KOPT-K1 (cell line): ENCODE measurements at regions not wholly inside any gene's neighbourhood (a gene's known extent, or its start where the extent isn't known, plus 50 kb on each side); places are given as distances from the start of the nearest gene placed in this dataset.
"Not testable (repeated sequence)": the region's sequence is repeated elsewhere in the genome, so short reads cannot be mapped to it uniquely, and the experiment has no call there.

Experiments
- H3K27ac ChIP-seq: fragments of 200-600 bp; sonication (generic); 2 replicates; pipeline ENCODE4 v1.5.1; 2016; ENCODE audit warnings: antibody characterized with exemption, mild to moderate bottlenecking, low read depth, low read length; ENCODE audit not compliant: poor library complexity, severe bottlenecking
- H3K36me3 ChIP-seq: fragments of 200-600 bp; sonication (generic); 2 replicates; pipeline ENCODE4 v1.5.1; 2017; ENCODE audit warnings: antibody characterized with exemption, mild to moderate bottlenecking, low read length, moderate library complexity; ENCODE audit not compliant: insufficient read depth
- H3K9me3 ChIP-seq: fragments of 200-600 bp; sonication (generic); 2 replicates; pipeline ENCODE4 v1.5.1; 2017; ENCODE audit warnings: antibody characterized with exemption, low read length, mild to moderate bottlenecking; ENCODE audit not compliant: insufficient read depth, poor library complexity, severe bottlenecking

DNA sequence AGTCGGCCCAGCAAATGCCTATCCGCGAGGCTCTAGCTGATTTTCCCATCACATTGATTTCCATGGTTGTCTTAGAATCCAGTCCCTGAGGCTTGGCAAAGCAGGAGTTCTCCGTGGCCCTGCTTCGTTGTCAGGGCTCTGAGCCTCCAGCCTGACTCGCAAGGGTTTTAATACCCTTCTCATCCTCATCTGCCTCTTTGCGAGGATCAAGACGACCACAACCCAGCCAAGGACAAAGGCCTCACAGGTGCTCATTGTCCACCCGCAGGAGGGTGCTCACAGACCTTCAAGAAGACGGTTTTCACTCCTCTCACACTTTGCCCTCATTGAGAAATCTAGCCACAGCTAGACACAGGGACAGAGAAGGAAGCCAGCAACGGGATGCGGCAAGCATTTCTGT lies 610.8 kb downstream of the KCNJ18 start:
- Histone ChIP-seq H3K27ac (no peak overlapping the region), H3K9me3 (peaks cover 67% of the 10 kb centered on the region), H3K36me3 (no peaks in the 10 kb centered on the region)

DNA sequence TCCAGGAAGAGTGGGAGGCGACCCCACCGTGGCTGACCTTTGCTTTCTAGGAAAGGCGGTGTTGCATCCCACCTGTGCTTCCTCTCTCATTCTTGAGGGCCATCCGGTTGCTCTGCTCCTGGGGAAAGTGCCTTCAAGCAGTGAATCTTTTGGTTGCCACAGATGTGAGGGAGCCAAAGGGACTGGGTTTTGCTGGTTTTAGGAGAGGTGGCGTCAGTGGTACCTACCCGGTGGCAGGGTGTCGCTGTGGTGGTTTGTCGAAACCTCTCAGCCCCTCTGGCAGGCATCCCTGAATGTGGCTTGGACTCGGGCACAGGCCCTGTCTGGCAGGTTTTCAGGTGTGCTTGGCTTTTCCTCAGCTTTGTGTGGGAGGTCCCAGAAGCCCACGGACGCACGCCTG lies 611.5 kb downstream of the KCNJ18 start:
- Histone ChIP-seq H3K9me3 (peaks cover 67% of the 10 kb centered on the region), H3K36me3 (no peaks in the 10 kb centered on the region), H3K27ac (no peak overlapping the region)

DNA sequence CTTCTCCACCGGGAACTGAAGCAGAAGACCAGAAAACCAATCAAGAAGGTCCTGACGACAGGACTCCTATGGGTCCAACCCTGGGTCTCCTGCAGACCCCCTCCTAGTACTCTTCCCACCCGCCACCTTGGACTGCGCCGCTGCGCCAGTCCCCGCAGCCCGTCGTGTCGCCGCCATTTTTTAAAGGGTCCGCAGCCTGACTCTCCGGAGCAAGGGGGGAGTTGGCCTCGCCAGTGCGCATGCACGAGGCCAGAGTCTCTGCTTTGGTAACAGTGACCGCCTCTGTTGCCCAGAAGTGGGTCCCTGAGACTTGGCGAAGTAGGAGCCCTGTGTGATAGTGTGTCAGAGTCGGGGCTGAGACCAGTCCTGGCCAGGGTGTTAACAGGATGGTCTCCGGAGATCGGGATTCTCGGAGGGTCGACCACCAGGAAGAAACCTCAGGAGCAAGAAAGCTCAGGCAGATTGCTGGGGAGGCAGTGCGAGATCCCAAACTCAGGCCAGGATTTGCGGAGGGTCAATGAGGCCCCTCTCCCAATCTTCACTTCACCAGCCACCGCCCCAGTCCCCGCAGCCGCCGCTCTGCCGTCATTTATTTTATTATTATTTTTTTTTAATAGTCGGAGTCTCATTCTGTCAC lies 612.5 kb downstream of the KCNJ18 start:
- Histone ChIP-seq H3K36me3 (no peaks in the 10 kb centered on the region), H3K9me3 (peaks cover 57% of the 10 kb centered on the region), H3K27ac (no peak overlapping the region)

GRCh38 chr17:22305356-22306071 lies 613.2 kb downstream of the KCNJ18 start:
- H3K9me3 ChIP-seq = peaks cover 51% of the 10 kb centered on the region
- no peak overlapping the region for H3K27ac ChIP-seq
- H3K36me3 ChIP-seq = no peaks in the 10 kb centered on the region

GRCh38 chr17:22310292-22310691 lies 618.0 kb downstream of the KCNJ18 start:
- H3K27ac ChIP-seq, H3K36me3 ChIP-seq, H3K9me3 ChIP-seq: not testable (repeated sequence)

GRCh38 chr17:22310717-22311686 lies 618.7 kb downstream of the KCNJ18 start:
- H3K27ac ChIP-seq = no peak overlapping the region
- peaks cover under 1% of the 10 kb centered on the region for H3K9me3 ChIP-seq
- H3K36me3 ChIP-seq = no peaks in the 10 kb centered on the region

- H3K27ac ChIP-seq, H3K9me3 ChIP-seq, H3K36me3 ChIP-seq: not testable (repeated sequence)
Observed at GRCh38 chr17:22321001-22321400, 628.7 kb downstream of the KCNJ18 start.

- not testable (repeated sequence) for H3K36me3 ChIP-seq, H3K9me3 ChIP-seq, H3K27ac ChIP-seq
Observed at GRCh38 chr17:22322893-22323550, 630.7 kb downstream of the KCNJ18 start.

DNA sequence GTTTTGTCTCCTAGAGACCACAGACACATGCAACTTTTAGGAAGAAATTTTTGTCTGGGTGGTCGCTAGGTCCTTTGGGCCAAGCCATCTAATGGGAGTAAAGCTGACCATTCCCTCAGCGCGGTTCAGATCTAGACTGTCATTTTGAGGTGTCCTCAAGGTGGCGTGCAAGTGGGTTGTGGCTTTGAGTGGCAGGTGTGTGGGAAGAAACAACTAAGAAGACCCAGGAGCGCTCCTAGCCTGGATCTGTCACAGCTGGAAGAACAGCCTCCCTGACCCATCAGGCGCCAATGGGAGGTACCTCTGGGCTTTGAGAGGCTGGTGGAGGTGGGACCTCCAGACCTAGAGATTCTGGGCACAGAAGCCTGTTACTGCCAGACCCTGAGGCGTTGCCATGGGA lies 645.1 kb downstream of the KCNJ18 start:
- Histone ChIP-seq H3K9me3 (no peaks in the 10 kb centered on the region), H3K27ac (no peak overlapping the region), H3K36me3 (no peaks in the 10 kb centered on the region)

- H3K9me3 ChIP-seq, H3K27ac ChIP-seq, H3K36me3 ChIP-seq: not testable (repeated sequence)
Observed at GRCh38 chr17:22356603-22357002, 664.3 kb downstream of the KCNJ18 start.

- H3K36me3 ChIP-seq, H3K27ac ChIP-seq: not testable (repeated sequence)
- H3K9me3 ChIP-seq = peaks cover 12% of the 10 kb centered on the region
Observed at GRCh38 chr17:22370988-22371387, 678.7 kb downstream of the KCNJ18 start.

DNA sequence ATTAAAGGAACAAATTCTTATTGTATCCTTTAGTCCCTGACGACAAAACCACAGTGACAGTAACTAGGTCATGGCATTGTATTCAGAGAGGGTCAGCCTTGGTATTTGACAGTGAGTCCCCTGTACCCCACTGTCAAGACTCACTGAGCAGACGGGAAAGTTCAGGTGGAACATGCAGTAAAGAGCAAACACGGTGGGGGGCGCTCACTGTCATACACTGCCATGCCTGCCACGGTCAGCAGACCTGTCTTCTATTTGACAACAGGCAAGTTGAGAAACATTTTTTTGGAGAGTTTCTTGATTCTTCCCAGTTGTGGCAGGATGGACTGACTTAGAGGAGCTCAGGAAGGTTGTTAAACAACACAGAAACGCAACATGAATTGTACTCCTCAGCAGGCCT lies 681.6 kb downstream of the KCNJ18 start:
- H3K36me3 ChIP-seq = no peaks in the 10 kb centered on the region
- H3K27ac ChIP-seq = no peak overlapping the region
- peaks cover 12% of the 10 kb centered on the region for H3K9me3 ChIP-seq

DNA sequence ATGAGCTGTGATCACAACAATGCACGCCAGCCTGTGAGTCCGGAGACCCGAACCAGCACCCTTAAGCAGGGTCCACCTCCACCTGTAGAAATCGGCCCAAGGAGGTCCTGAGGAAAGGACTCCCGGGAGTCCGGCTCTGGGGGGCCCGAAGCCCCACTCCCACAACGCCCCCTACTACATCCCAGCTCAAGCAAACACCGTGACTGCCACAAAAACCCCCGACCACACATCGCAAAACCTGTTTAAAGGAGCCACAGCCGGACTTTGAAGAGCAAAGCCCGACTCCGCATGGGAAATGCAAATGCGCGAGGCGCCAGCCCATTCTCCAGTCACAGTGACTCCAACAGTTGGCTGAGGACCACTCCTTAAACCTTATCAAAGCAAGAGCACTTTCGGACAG lies 682.4 kb downstream of the KCNJ18 start:
- Histone ChIP-seq H3K27ac (no peak overlapping the region), H3K9me3 (peaks cover 12% of the 10 kb centered on the region), H3K36me3 (no peaks in the 10 kb centered on the region)

- not testable (repeated sequence) for H3K27ac ChIP-seq, H3K36me3 ChIP-seq
- H3K9me3 ChIP-seq = peaks cover 12% of the 10 kb centered on the region
Observed at GRCh38 chr17:22376747-22377146, 684.4 kb downstream of the KCNJ18 start.

DNA sequence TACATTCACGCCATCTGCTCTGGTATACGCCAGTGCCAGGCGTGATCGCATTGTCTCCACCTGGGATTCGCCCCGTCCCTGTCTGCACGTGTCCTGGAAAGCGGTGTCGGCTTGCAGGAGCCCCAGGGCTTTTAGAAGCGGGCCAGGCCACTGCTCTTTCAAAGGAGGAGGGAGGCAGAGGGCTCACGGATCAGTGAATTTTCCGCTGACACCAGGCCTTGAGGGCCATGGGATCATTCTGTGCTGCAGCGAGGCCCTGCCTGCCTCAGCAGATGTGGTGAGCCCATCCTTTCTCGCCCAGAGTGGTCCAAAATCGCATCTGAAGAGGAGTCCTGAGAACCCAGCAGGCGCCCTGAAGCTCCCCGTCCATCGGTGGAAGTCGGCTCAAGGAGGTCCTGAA lies 686.4 kb downstream of the KCNJ18 start:
- H3K36me3 ChIP-seq = not testable (repeated sequence)
- H3K9me3 ChIP-seq = peaks cover 14% of the 10 kb centered on the region

More for the DNA sequence above, 686.4 kb downstream of the KCNJ18 start:
- not testable (repeated sequence) for H3K27ac ChIP-seq
